ENCODE measurements at regions not wholly inside any gene's neighbourhood (a gene's known extent, or its start where the extent isn't known, plus 50 kb on each side); places are given as distances from the start of the nearest gene placed in this dataset.

GRCh38 chr3:76403556-76403955 lies 618.2 kb upstream of the ZNF717 start:
- Mint-ChIP-seq H3K36me3 (ENCODE audit: low read depth) (no peaks in the 10 kb centered on the region), H3K4me1 (no peaks in the 10 kb centered on the region), H3K27me3 (no peaks in the 10 kb centered on the region), H3K27ac (no peak overlapping the region), H3K4me3 (no peak overlapping the region), H3K9me3 (peaks cover 2% of the 10 kb centered on the region)
- DNase-seq = no peak
- POLR2A ChIA-PET = no interaction called here
- CTCF ChIA-PET = no interaction called here

DNA sequence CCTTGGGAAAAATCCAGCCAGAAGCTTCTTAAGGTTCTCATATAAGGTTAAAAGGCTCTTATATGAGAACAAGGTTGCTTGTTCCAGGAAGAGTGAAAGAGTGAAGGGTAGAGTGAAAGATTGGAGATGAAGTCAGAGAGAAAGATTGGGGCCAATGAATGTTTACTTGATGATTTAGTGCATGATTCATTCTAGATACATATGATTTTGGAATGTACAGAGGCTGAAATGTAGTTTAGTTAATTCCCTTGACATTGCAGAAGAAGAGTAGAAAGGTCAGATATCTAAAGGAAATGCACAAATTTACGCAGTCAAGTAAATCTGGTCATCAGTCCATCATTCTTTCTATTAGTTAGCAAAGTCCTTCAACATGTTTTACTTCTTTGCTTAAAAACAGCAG lies 619.8 kb upstream of the ZNF717 start:
- CTCF ChIA-PET = no interaction called here
- Mint-ChIP-seq H3K36me3 (ENCODE audit: low read depth) (no peaks in the 10 kb centered on the region), H3K4me3 (no peak overlapping the region), H3K9me3 (peaks cover 2% of the 10 kb centered on the region), H3K27ac (no peak overlapping the region), H3K27me3 (no peaks in the 10 kb centered on the region), H3K4me1 (no peaks in the 10 kb centered on the region)
- POLR2A ChIA-PET = no interaction called here
- DNase-seq = no peak

DNA sequence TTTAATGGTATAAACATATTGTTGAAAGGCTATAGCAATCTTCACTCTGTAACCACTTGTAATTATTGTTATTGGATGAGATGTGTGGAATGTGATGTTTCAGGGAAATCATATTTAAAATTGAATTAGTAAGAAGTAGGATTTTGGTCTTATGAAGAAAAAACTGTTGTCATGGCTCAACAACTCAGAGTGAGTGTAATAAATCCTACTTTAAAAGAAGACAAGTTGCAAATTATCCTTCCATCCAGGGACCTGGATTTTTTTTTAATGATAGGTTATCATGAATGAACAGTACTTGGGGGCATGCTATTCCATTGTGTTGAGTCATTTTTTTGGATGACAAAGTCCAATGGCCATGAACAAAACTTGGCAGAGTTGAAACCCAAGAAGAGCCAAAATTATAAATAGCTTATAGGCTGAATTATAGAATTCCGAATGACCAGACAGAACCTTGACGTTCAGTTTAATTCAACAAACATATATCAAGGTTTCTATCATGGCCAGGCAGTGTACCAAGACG lies 625.5 kb upstream of the ZNF717 start:
- Mint-ChIP-seq H3K27ac (no peak overlapping the region), H3K27me3 (no peaks in the 10 kb centered on the region), H3K4me1 (no peaks in the 10 kb centered on the region), H3K4me3 (no peak overlapping the region), H3K36me3 (ENCODE audit: low read depth) (no peaks in the 10 kb centered on the region), H3K9me3 (peaks cover 16% of the 10 kb centered on the region)
- POLR2A ChIA-PET = no interaction called here
- CTCF ChIA-PET = no interaction called here
- DNase-seq = no peak

- Mint-ChIP-seq H3K27ac (no peak overlapping the region), H3K4me3 (no peak overlapping the region), H3K36me3 (ENCODE audit: low read depth) (no peaks in the 10 kb centered on the region), H3K4me1 (no peaks in the 10 kb centered on the region), H3K27me3 (no peaks in the 10 kb centered on the region), H3K9me3 (peaks cover 18% of the 10 kb centered on the region)
- POLR2A ChIA-PET = no interaction called here
- CTCF ChIA-PET = no interaction called here
- DNase-seq = no peak
Observed at GRCh38 chr3:76415384-76415783, 624.5 kb upstream of the ROBO2 start.

DNA sequence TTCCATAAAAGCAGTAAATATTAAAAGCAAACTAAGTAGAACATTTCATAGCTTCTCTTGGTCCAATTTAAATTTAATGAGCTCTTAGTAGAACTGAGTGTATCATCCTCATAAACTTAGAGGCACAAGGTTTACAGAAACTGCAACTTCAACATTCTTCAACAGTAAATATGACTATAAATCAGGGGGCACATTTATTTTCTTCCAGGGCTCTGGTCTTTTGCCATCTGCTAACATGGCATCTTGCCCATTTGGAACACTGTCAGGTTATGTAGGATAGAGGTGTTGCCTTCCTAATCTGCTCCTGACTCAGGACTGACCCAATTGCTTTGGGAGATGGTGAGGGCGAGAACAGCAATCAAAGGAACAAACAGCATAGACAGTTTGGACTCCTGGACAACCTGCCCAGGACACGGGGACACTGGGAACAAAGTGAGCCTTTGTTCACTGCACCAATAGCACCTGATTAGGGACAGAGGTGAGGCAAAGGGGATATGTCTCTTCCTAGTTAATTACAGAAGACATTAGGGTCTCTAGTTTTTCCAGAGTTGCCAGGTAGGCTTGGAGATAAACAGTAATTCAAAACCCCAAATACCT lies 610.2 kb upstream of the ROBO2 start:
- POLR2A ChIA-PET = no interaction called here
- Mint-ChIP-seq H3K4me1 (no peaks in the 10 kb centered on the region), H3K36me3 (ENCODE audit: low read depth) (no peaks in the 10 kb centered on the region), H3K4me3 (no peak overlapping the region), H3K27me3 (no peaks in the 10 kb centered on the region), H3K9me3 (peaks cover 6% of the 10 kb centered on the region), H3K27ac (no peak overlapping the region)
- CTCF ChIA-PET = no interaction called here
- no peak for DNase-seq

DNA sequence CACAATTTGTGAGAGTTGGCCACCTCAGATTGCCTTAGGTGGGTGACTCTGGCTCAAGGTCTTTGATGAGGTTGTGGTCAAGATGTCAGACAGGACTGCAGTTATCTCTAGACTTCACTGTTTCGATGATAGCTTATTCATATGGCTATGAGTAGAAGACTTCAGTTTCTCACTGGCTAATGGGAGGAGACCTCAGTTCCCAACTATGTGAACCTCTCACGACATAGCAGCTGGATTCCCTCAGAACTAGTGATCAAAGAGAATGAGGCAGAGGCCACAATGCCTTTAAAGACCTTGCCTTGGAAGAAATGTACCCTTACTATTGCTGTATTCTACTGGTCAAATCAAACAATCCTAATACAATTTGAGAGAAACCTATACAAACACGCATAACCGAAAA lies 607.5 kb upstream of the ROBO2 start:
- Mint-ChIP-seq H3K36me3 (ENCODE audit: low read depth) (no peaks in the 10 kb centered on the region), H3K4me3 (no peak overlapping the region), H3K27me3 (no peaks in the 10 kb centered on the region), H3K4me1 (no peaks in the 10 kb centered on the region), H3K27ac (no peak overlapping the region), H3K9me3 (peaks cover 2% of the 10 kb centered on the region)
- DNase-seq = no peak
- ChIA-PET POLR2A (no interaction called here), CTCF (no interaction called here)

GRCh38 chr3:76436894-76437293 lies 603.0 kb upstream of the ROBO2 start:
- Mint-ChIP-seq H3K27me3 (no peaks in the 10 kb centered on the region), H3K9me3 (peaks cover 2% of the 10 kb centered on the region), H3K4me3 (no peak overlapping the region), H3K27ac (no peak overlapping the region), H3K4me1 (no peaks in the 10 kb centered on the region), H3K36me3 (ENCODE audit: low read depth) (no peaks in the 10 kb centered on the region)
- DNase-seq = no peak
- POLR2A ChIA-PET = no interaction called here
- CTCF ChIA-PET = no interaction called here

DNA sequence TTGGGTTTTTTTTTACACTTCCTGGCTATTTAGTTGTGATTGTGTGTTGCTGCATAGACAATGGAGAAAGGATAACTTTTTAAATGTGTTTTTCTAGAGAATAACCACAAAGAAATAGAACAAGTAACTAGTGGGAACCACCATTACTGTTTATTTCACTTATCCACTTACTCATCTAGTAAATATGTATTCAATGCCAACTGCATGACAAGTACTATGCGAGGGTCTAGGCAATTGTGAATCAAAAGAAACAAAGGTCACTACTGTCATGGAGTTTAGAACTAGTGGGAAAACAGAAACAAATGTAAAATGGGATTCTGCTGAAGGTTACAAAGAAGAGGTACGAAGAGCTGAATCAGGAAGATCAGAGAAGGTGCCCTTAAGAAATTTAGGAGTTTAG lies 600.9 kb upstream of the ROBO2 start:
- Mint-ChIP-seq H3K36me3 (ENCODE audit: low read depth) (no peaks in the 10 kb centered on the region), H3K4me1 (no peaks in the 10 kb centered on the region), H3K9me3 (peaks cover 6% of the 10 kb centered on the region), H3K27ac (no peak overlapping the region), H3K4me3 (no peak overlapping the region), H3K27me3 (no peaks in the 10 kb centered on the region)
- ChIA-PET CTCF (no interaction called here), POLR2A (no interaction called here)
- no peak for DNase-seq

DNA sequence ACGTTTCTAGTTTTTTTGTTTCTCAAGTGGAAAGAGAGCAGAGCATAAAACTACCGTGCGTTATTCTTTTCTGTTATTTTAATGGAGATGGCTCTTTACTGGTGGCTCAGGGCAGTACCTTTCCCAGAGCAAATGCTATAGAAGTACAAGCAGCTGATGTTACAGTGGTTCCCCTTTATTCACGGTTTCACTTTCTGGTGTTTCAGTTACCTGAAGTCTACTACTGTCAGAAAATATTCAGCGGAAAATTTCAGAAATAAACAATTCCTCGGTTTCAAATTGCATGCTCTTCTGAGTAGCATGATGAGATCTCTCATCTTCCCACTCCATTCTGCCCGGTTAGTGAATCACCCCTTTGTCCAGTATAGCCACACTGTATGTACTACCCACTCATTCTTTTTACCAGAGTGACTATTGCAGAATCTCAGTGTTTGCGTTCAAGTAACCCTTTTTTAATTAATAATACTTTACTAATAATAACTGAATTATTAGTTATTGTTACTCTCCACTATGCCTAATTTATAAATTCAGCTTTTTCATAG lies 597.5 kb upstream of the ROBO2 start:
- Mint-ChIP-seq H3K27me3 (no peaks in the 10 kb centered on the region), H3K9me3 (peaks cover 6% of the 10 kb centered on the region), H3K4me1 (no peaks in the 10 kb centered on the region), H3K36me3 (ENCODE audit: low read depth) (no peaks in the 10 kb centered on the region), H3K27ac (no peak overlapping the region), H3K4me3 (no peak overlapping the region)
- no peak for DNase-seq
- ChIA-PET CTCF (no interaction called here), POLR2A (no interaction called here)

DNA sequence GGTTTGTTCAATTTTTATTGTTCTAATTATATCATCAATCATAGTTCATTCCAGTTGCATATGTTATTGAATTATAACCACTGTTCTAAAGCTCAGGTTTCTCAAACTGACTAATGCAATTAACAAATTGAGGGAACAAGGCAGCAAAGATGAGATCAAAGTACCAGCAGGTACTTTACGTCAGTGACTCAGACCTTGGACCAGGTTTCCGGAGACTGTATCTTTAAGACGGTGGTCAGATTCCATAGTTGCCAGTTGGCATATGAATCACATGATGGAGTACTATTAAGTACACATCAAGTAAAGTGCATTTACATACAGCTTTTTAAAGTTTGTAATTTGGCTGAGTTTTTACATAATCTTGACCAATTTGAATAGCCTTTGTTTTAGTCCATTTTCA lies 583.6 kb upstream of the ROBO2 start:
- H3K9me3 Mint-ChIP-seq = peaks cover 4% of the 10 kb centered on the region
- H3K4me3 Mint-ChIP-seq = no peak overlapping the region
- no peaks in the 10 kb centered on the region for H3K27me3 Mint-ChIP-seq
- CTCF ChIA-PET = no interaction called here
- POLR2A ChIA-PET = no interaction called here
- no peak for DNase-seq
- no peaks in the 10 kb centered on the region for H3K36me3 Mint-ChIP-seq (ENCODE audit: low read depth)
- H3K27ac Mint-ChIP-seq = no peak overlapping the region
- H3K4me1 Mint-ChIP-seq = no peaks in the 10 kb centered on the region

GRCh38 chr3:76463501-76463900 lies 576.4 kb upstream of the ROBO2 start:
- POLR2A ChIA-PET = no interaction called here
- Mint-ChIP-seq H3K27ac (no peak overlapping the region), H3K4me1 (no peaks in the 10 kb centered on the region), H3K4me3 (no peak overlapping the region), H3K27me3 (no peaks in the 10 kb centered on the region), H3K9me3 (peaks cover 6% of the 10 kb centered on the region), H3K36me3 (ENCODE audit: low read depth) (no peaks in the 10 kb centered on the region)
- CTCF ChIA-PET = no interaction called here
- no peak for DNase-seq

DNA sequence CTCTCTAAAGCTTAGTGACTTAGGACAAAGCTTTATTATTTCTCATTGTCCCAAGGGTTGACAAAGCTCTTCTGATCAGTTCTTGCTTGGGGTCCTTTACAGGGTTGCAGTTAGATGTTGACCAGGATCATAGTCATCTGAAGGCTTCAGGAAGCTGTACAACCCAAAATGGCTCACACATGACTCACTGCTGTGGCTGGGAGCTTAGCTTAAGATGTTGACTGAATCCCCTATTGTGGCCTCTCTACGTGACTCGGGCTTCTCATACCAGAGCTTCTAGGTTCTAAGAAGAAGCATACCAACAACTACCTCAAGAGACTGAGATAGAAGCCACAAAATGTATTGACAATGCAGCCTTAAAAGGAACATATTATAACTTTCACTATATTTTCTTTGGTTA lies 569.6 kb upstream of the ROBO2 start:
- no peak for DNase-seq
- CTCF ChIA-PET = no interaction called here
- Mint-ChIP-seq H3K27ac (no peak overlapping the region), H3K27me3 (no peaks in the 10 kb centered on the region), H3K4me3 (no peak overlapping the region), H3K4me1 (no peaks in the 10 kb centered on the region), H3K36me3 (ENCODE audit: low read depth) (no peaks in the 10 kb centered on the region), H3K9me3 (peaks cover 9% of the 10 kb centered on the region)
- POLR2A ChIA-PET = no interaction called here

- no peak for DNase-seq
- H3K27me3 Mint-ChIP-seq = no peaks in the 10 kb centered on the region
- POLR2A ChIA-PET = no interaction called here
- H3K4me1 Mint-ChIP-seq = no peaks in the 10 kb centered on the region
- no peak overlapping the region for H3K27ac Mint-ChIP-seq
- no peaks in the 10 kb centered on the region for H3K36me3 Mint-ChIP-seq (ENCODE audit: low read depth)
- peaks cover 7% of the 10 kb centered on the region for H3K9me3 Mint-ChIP-seq
- no peak overlapping the region for H3K4me3 Mint-ChIP-seq
- CTCF ChIA-PET = no interaction called here
Observed at GRCh38 chr3:76474632-76475031, 565.3 kb upstream of the ROBO2 start.

DNA sequence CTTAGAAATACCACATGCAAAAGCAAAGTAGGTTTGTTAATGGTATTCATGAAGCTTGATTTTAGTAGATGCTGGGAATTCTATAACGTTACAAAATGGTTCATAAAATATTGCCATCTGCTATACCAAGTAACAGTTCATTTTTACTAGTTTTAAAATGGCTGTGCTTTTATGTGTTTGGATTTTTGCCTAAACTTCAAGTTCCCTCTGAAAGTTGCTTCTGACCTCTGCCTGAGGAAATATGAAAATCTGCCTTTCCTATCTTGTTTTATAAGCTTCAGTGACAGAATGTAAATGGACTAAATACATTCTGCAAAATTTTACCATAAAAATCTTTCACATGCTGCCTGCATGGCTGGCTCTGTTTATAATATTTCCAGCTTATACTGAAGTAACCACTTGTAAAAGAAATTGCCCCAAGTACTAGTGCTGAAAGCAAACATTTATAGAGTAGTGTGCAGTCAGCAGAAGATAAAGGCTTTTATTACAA lies 560.7 kb upstream of the ROBO2 start:
- H3K27me3 Mint-ChIP-seq = no peaks in the 10 kb centered on the region
- CTCF ChIA-PET = no interaction called here
- no peak for DNase-seq

More for the DNA sequence above, 560.7 kb upstream of the ROBO2 start:
- POLR2A ChIA-PET = no interaction called here
- Mint-ChIP-seq H3K9me3 (peaks cover 5% of the 10 kb centered on the region), H3K36me3 (ENCODE audit: low read depth) (no peaks in the 10 kb centered on the region), H3K4me3 (no peak overlapping the region), H3K27ac (no peak overlapping the region), H3K4me1 (no peaks in the 10 kb centered on the region)

Measured in activated CD4-positive, alpha-beta T cell treated with anti-CD3 and anti-CD28 coated beads, Interleukin-2, amount 10 ng/mL, durations not matched to agents 7 days and 5 days (primary cell).